Adrenal gland (tissue), 9 donors: ENCODE measurements at regions not wholly inside any gene's neighbourhood (a gene's known extent, or its start where the extent isn't known, plus 50 kb on each side); places are given as distances from the start of the nearest gene placed in this dataset.

Experiments used
- DNase-seq, 7 donors: peaks; one replicate each; pipeline ENCODE4 v3.0.0-alpha.2; 2019 to 2020
- H3K27ac ChIP-seq, 5 donors: fragments of 200-600 bp; sonication (generic) in 4 of 5; 1 replicate in 3 of 5; 2 replicates in 2 of 5; pipeline versions ENCODE4 v1.5.1 to v1.8.0; 2016 to 2020; ENCODE audit warnings: mild to moderate bottlenecking in 1 of 5
- H3K27me3 ChIP-seq: fragments of 200-600 bp; 2 replicates; pipeline ENCODE4 v1.8.0; 2021
- H3K36me3 ChIP-seq, 2 donors: fragments of 200-600 bp; replicated peaks in 1 of 2; 1 replicate in 1 of 2; 2 replicates in 1 of 2; pipeline versions ENCODE4 v1.5.1 to v1.8.0; 2018 to 2022
- H3K4me1 ChIP-seq, 2 donors: fragments of 200-600 bp; replicated peaks in 1 of 2; 1 replicate in 1 of 2; 2 replicates in 1 of 2; pipeline versions ENCODE4 v1.5.1 to v1.8.0; 2018 to 2021
- H3K4me3 ChIP-seq, 4 donors: fragments of 200-600 bp; sonication (generic) in 3 of 4; one replicate each; pipeline ENCODE4 v1.5.1; 2016 to 2018
- H3K9me3 ChIP-seq, 3 donors: fragments of 200-600 bp; sonication (generic) in 1 of 3; replicated peaks in 1 of 3; 1 replicate in 2 of 3; 2 replicates in 1 of 3; pipeline versions ENCODE4 v1.5.1 to v1.8.0; 2016 to 2021
- POLR2A ChIP-seq, 2 donors: fragments of 450-650 bp; IDR thresholded peaks; one replicate each; pipeline ENCODE4 v1.6.1; 2017; ENCODE audit warnings: antibody characterized with exemption in 2 of 2, mild to moderate bottlenecking in 2 of 2, moderate library complexity in 1 of 2
- WGBS, 4 donors: extraction: QIAGEN DNeasy Blood & Tissue Kit in 2 of 4; methylation state at CpG; one replicate each; pipeline versions ENCODE4 v1.1.5 to v1.1.7; 2013 to 2017; 5-methylcytosine and 5-hydroxymethylcytosine counted together
- intact Hi-C, 2 donors: fragments of 100-400 bp; cut with DNase I; formaldehyde crosslinking; loops; one replicate each; pipeline versions ENCODE4 v1.14.1 to v1.15.0; 2022 to 2023
- TF ChIP-seq, protein P1 (sequence below), 6 experiments: fragments of 450-650 bp in 4 of 6; fragments of 200-600 bp in 2 of 6; sonication (generic) in 1 of 6; IDR thresholded peaks; 1 replicate in 5 of 6; 2 replicates in 1 of 6; pipeline versions ENCODE4 v1.5.1 to v1.8.0; 2016 to 2021; ENCODE audit warnings: antibody characterized with exemption in 6 of 6, mild to moderate bottlenecking in 2 of 6, moderate library complexity in 1 of 6
- donor health status: healthy with polysubstance abuse.
- donor health status: Bipolar disorder and iron deficiency.
- donor health status: DM: yes; HTN: yes; CAD: no.
- donor health status: DM: no; HTN: no; CAD: no.
- donor health status: DM: no; HTN: no; CAD: no.

DNA sequence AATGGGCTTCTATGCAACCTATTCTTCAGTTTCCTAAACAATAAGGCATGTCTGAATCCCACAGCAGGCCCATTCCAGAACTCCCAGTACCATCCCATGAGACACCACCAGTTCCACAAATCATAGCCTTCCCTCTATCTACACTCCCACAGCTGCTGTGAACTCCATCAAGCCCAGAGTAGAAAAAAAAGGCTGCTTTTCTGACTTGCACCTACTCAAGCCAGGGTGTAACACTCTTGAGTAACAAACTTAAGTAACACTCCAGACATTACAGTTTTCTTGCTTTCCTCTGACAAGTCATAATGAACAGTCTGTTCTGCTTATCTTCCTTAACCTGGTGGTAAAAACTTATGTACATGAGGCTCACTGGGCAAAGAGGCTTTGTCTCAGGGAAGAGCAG lies 283.1 kb downstream of the NFKBIZ start:
- no peaks in the 10 kb centered on the region for H3K9me3 ChIP-seq
- H3K4me3 ChIP-seq: no peak overlapping the region
- no peaks in the 10 kb centered on the region for H3K36me3 ChIP-seq
- no peak overlapping the region for H3K27ac ChIP-seq
- TF ChIP-seq, protein P1, sequence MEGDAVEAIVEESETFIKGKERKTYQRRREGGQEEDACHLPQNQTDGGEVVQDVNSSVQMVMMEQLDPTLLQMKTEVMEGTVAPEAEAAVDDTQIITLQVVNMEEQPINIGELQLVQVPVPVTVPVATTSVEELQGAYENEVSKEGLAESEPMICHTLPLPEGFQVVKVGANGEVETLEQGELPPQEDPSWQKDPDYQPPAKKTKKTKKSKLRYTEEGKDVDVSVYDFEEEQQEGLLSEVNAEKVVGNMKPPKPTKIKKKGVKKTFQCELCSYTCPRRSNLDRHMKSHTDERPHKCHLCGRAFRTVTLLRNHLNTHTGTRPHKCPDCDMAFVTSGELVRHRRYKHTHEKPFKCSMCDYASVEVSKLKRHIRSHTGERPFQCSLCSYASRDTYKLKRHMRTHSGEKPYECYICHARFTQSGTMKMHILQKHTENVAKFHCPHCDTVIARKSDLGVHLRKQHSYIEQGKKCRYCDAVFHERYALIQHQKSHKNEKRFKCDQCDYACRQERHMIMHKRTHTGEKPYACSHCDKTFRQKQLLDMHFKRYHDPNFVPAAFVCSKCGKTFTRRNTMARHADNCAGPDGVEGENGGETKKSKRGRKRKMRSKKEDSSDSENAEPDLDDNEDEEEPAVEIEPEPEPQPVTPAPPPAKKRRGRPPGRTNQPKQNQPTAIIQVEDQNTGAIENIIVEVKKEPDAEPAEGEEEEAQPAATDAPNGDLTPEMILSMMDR (IDR thresholded peaks at IDR 0.05): no peak
- TF ChIP-seq POLR2A (IDR thresholded peaks at IDR 0.05): no peak
- intact Hi-C loops: no loop called here
- no peaks in the 10 kb centered on the region for H3K27me3 ChIP-seq
- no peak for DNase-seq
- peaks cover 0 to 7% of the 10 kb centered on the region in 2 donors for H3K4me1 ChIP-seq

GRCh38 chr3:102133376-102133775 lies 284.1 kb downstream of the NFKBIZ start:
- H3K4me1 ChIP-seq: peaks cover 0 to 7% of the 10 kb centered on the region in 2 donors
- no peaks in the 10 kb centered on the region for H3K9me3 ChIP-seq
- no peak for DNase-seq
- H3K27me3 ChIP-seq: no peaks in the 10 kb centered on the region
- no peaks in the 10 kb centered on the region for H3K36me3 ChIP-seq
- intact Hi-C loops: no loop called here
- 67 to 92% (median 82%) methylated on average over 2 of the region's 2 CpGs for WGBS, 4 donors
- TF ChIP-seq, protein P1 (IDR thresholded peaks at IDR 0.05): no peak
- no peak for TF ChIP-seq POLR2A (IDR thresholded peaks at IDR 0.05)
- no peak overlapping the region for H3K27ac ChIP-seq
- H3K4me3 ChIP-seq: no peak overlapping the region

DNA sequence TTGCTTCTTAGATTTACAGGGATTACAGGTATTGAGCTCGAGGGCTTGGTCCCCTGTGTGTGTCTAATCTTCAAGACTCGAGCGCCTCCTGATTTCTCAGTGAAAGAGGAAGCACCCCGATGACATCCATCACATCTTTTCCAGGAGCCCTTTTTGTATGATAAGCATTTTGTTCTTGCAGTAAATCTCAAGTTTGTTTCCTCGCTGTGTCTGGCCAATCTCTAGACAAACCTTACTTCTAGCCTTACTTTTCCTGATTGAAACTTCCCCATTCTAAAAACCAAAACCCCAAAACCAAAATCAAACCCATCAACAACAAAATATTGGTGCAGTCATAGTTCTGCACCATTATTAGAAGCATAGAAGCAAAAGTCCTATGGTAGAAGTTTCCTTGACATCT lies 286.0 kb downstream of the NFKBIZ start:
- WGBS, 4 donors: 66 to 75% (median 73%) methylated on average over 5 of the region's 5 CpGs
- intact Hi-C loops: no loop called here
- H3K4me1 ChIP-seq: no peaks in the 10 kb centered on the region

GRCh38 chr3:102136183-102136582 lies 286.9 kb downstream of the NFKBIZ start:
- Histone ChIP-seq H3K27me3 (no peaks in the 10 kb centered on the region), H3K36me3 (no peaks in the 10 kb centered on the region), H3K4me3 (no peak overlapping the region), H3K27ac (no peak overlapping the region), H3K9me3 (no peaks in the 10 kb centered on the region), H3K4me1 (no peaks in the 10 kb centered on the region)
- WGBS, 4 donors: 78 to 93% (median 88%) methylated on average over 2 of the region's 2 CpGs
- intact Hi-C loops: no loop called here
- TF ChIP-seq, protein P1 (IDR thresholded peaks at IDR 0.05): no peak
- no peak for TF ChIP-seq POLR2A (IDR thresholded peaks at IDR 0.05)
- DNase-seq: no peak

More for the DNA sequence above, 286.0 kb downstream of the NFKBIZ start:
- Histone ChIP-seq H3K4me3 (no peak overlapping the region), H3K9me3 (no peaks in the 10 kb centered on the region), H3K27me3 (no peaks in the 10 kb centered on the region), H3K36me3 (no peaks in the 10 kb centered on the region), H3K27ac (no peak overlapping the region)
- no peak for DNase-seq
- TF ChIP-seq POLR2A (IDR thresholded peaks at IDR 0.05): no peak
- TF ChIP-seq, protein P1 (IDR thresholded peaks at IDR 0.05): no peak
